ENCODE measurements at regions not wholly inside any gene's neighbourhood (a gene's known extent, or its start where the extent isn't known, plus 50 kb on each side); places are given as distances from the start of the nearest gene placed in this dataset.

- peak in 1 of 2 experiments; percentile 31 for DNase-seq
Observed at GRCh38 chr2:79327460-79327859, 167.9 kb upstream of the REG3A start.

GRCh38 chr2:79320871-79321270 lies 161.3 kb upstream of the REG3A start:
- no peak for DNase-seq

GRCh38 chr2:79294994-79295393 lies 135.4 kb upstream of the REG3A start:
- peak in 1 of 2 experiments; percentile 15 for DNase-seq

- peak in 1 of 2 experiments; percentile 22 for DNase-seq
Observed at GRCh38 chr2:79292958-79293315, 133.4 kb upstream of the REG3A start.

GRCh38 chr2:79292239-79292957 lies 132.8 kb upstream of the REG3A start:
- DNase-seq, result peak in 1 of 2 experiments; percentile 6

- no peak for DNase-seq
Observed at GRCh38 chr2:79275863-79276262, 116.3 kb upstream of the REG3A start.

- no peak for DNase-seq
Observed at GRCh38 chr2:79275197-79275596, 115.6 kb upstream of the REG3A start.

GRCh38 chr2:79272616-79273015 lies 113.1 kb upstream of the REG3A start:
- DNase-seq, result no peak

- DNase-seq, result no peak
Observed at GRCh38 chr2:79271456-79271855, 111.9 kb upstream of the REG3A start.

GRCh38 chr2:79260848-79261247 lies 101.3 kb upstream of the REG3A start:
- DNase-seq, result no peak

- no peak for DNase-seq
Observed at GRCh38 chr2:79259959-79260358, 100.4 kb upstream of the REG3A start.

- no peak for DNase-seq
Observed at GRCh38 chr2:79259296-79259695, 99.7 kb upstream of the REG3A start.

GRCh38 chr2:79253243-79253774 lies 93.8 kb upstream of the REG3A start:
- DNase-seq, result peak; percentile 82 to 91

GRCh38 chr2:79250656-79251055 lies 91.1 kb upstream of the REG3A start:
- no peak for DNase-seq

- DNase-seq, result no peak
Observed at GRCh38 chr2:79248776-79249175, 89.2 kb upstream of the REG3A start.

GRCh38 chr2:79235135-79235534 lies 75.6 kb upstream of the REG3A start:
- DNase-seq, result no peak

GRCh38 chr2:79223539-79223938 lies 64.0 kb upstream of the REG3A start:
- peak; percentile 9 to 49 for DNase-seq

GRCh38 chr2:79219383-79219988 lies 59.9 kb upstream of the REG3A start:
- peak; percentile 43 to 77 for DNase-seq

- no peak for DNase-seq
Observed at GRCh38 chr2:79210274-79210917, 50.8 kb upstream of the REG3A start.

All from NCI-H526 (cell line).